Mucosa of stomach (tissue), 1 donor: ENCODE measurements at regions not wholly inside any gene's neighbourhood (a gene's known extent, or its start where the extent isn't known, plus 50 kb on each side); places are given as distances from the start of the nearest gene placed in this dataset.

Source experiments
- H3K27me3 ChIP-seq: one replicate; pipeline ENCODE4 v1.7.0; 2013; ENCODE audit warnings: mild to moderate bottlenecking, low read length; ENCODE audit not compliant: control insufficient read depth, insufficient read depth
- H3K36me3 ChIP-seq: one replicate; pipeline ENCODE4 v1.7.0; 2013; ENCODE audit warnings: low read length; ENCODE audit not compliant: control insufficient read depth, insufficient read depth
- H3K4me1 ChIP-seq: one replicate; pipeline ENCODE4 v1.7.0; 2013; ENCODE audit warnings: mild to moderate bottlenecking, low read length; ENCODE audit not compliant: control insufficient read depth, insufficient read depth
- H3K4me3 ChIP-seq: one replicate; pipeline ENCODE4 v1.7.0; 2013; ENCODE audit warnings: low read length
- H3K9ac ChIP-seq: one replicate; pipeline ENCODE4 v1.7.0; 2013; ENCODE audit warnings: mild to moderate bottlenecking, low read length, moderate library complexity
- H3K9me3 ChIP-seq: one replicate; pipeline ENCODE4 v1.7.0; 2013; ENCODE audit warnings: mild to moderate bottlenecking, low read length, moderate library complexity; ENCODE audit not compliant: control insufficient read depth
- donor health status: Pancreatic carcinoma.

DNA sequence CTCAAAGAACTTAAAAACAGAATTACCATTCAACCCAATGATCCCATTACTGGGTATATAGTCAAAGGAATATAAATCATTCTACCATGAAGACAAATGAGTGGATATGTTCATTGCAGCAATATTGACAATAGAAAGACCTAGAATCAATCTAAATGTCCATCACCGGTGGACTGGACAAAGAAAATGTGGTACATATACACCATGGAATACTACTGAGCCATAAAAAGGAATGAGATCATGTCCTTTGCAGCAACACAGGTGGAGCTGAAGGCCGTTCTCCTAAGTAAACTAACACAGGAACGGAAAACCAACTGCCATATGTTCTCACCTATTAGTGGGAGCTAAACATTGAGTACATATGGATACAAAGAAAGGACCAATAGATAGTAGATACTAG, 576.7 kb upstream of the CITED2 start:
- Histone ChIP-seq H3K4me1 (no peaks in the 10 kb centered on the region), H3K4me3 (no peak overlapping the region), H3K9me3 (no peaks in the 10 kb centered on the region), H3K27me3 (no peaks in the 10 kb centered on the region), H3K36me3 (no peaks in the 10 kb centered on the region), H3K9ac (no peak overlapping the region)

DNA sequence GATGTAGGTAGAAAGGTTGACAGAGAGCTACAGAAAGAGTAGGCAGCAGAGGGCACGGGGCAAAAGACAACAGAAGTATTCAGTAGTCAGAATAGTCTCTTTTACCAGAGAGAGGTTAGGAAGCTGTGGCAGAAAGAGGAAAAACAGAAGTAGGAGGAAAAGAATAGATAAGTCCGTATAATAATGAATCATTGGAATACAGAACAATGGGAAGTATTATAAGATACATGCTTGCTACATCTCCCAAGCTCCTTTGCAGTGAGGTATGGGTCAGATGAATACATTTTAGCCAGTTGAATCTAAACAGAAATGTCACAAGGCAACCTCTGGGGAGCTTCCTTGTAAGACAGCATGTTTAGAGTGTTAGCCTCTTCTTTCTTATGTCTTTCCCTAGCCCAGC, 570.5 kb upstream of the CITED2 start:
- Histone ChIP-seq H3K4me1 (no peaks in the 10 kb centered on the region), H3K27me3 (no peaks in the 10 kb centered on the region), H3K36me3 (no peaks in the 10 kb centered on the region), H3K4me3 (no peak overlapping the region), H3K9ac (no peak overlapping the region), H3K9me3 (no peaks in the 10 kb centered on the region)

DNA sequence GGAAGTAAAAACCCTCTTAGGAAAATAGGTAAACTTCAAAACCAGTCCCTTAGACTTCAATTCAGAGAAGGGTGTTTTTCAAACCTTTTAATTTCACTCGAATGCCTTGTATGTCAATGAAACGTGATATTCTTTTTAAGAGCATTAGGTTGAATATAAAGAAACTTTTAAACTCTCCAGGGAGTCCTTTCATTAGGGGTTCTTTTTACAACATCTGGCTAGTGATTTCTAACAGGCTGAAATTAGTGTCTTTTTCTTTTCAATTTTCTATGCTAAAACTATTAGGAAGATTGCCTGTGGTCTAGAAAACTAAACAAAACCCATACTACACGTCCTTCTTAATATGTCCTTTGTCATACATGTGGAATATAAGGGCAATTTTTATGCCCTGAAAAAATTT, 569.7 kb upstream of the CITED2 start:
- Histone ChIP-seq H3K9ac (no peak overlapping the region), H3K4me3 (no peak overlapping the region), H3K27me3 (no peaks in the 10 kb centered on the region), H3K9me3 (no peaks in the 10 kb centered on the region), H3K36me3 (no peaks in the 10 kb centered on the region), H3K4me1 (no peaks in the 10 kb centered on the region)

DNA sequence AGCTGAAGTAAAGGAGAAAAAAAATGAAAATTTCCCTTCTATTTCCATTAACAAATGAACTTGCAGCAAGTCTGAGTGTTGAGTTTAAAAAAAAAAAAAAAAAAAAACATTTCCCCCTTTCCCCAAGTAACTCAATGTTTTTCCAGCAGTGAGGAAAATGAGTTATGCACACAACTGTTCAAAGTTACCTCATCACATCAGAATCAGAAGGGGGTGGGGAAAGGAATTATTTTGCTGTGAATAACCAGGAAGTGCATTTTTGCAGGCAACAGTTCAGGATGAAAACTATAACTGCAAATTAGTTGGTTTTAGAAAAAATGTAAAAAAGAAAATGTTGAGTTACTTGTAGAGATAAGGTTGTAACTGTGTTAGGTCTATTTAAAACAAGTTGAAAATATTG, 568.9 kb upstream of the CITED2 start:
- no peak overlapping the region for H3K9ac ChIP-seq
- H3K4me3 ChIP-seq, result no peak overlapping the region
- no peaks in the 10 kb centered on the region for H3K9me3 ChIP-seq
- no peaks in the 10 kb centered on the region for H3K36me3 ChIP-seq
- no peaks in the 10 kb centered on the region for H3K4me1 ChIP-seq
- H3K27me3 ChIP-seq, result no peaks in the 10 kb centered on the region

DNA sequence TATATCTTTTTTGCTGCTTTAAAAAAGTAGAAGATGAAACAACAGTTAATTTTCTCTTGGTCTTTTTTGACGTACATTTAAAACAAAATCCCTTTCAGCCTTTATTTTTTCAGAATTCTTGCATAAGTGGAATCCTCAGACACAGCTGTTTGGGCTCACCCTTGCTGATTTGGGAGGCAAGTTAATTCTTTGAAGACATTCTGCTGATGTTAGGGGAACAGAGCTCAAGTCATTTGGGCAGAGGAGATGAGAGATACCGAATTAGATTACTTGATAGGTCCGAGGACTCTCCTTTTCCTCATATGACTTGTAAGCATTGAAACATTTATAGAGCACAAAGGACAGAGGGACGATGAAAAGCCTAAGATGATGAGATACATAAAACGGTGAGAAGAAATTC, 567.9 kb upstream of the CITED2 start:
- no peaks in the 10 kb centered on the region for H3K27me3 ChIP-seq
- no peak overlapping the region for H3K4me3 ChIP-seq
- no peaks in the 10 kb centered on the region for H3K9me3 ChIP-seq
- no peaks in the 10 kb centered on the region for H3K4me1 ChIP-seq
- H3K9ac ChIP-seq, result no peak overlapping the region
- H3K36me3 ChIP-seq, result no peaks in the 10 kb centered on the region

DNA sequence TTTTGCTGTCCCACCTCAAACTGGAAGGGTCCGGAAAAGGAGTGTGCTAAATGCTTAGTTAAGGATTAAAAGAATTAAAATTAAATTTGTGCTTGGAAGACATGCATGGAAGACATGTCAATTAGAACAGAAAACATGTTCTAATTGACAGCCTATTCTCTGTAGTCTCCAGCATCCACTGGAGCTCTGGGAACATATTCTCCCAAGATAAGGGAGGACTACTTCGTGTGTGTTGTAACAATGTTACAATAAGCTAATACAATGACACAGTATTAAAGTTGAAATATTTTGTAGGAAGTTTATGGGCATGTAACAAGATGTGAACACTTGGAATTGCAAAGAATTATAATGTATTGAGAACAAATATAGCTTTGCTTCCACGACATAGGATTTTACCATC, 567.4 kb upstream of the CITED2 start:
- no peaks in the 10 kb centered on the region for H3K27me3 ChIP-seq
- H3K4me3 ChIP-seq, result no peak overlapping the region
- H3K9me3 ChIP-seq, result no peaks in the 10 kb centered on the region
- no peaks in the 10 kb centered on the region for H3K4me1 ChIP-seq
- no peak overlapping the region for H3K9ac ChIP-seq
- no peaks in the 10 kb centered on the region for H3K36me3 ChIP-seq

DNA sequence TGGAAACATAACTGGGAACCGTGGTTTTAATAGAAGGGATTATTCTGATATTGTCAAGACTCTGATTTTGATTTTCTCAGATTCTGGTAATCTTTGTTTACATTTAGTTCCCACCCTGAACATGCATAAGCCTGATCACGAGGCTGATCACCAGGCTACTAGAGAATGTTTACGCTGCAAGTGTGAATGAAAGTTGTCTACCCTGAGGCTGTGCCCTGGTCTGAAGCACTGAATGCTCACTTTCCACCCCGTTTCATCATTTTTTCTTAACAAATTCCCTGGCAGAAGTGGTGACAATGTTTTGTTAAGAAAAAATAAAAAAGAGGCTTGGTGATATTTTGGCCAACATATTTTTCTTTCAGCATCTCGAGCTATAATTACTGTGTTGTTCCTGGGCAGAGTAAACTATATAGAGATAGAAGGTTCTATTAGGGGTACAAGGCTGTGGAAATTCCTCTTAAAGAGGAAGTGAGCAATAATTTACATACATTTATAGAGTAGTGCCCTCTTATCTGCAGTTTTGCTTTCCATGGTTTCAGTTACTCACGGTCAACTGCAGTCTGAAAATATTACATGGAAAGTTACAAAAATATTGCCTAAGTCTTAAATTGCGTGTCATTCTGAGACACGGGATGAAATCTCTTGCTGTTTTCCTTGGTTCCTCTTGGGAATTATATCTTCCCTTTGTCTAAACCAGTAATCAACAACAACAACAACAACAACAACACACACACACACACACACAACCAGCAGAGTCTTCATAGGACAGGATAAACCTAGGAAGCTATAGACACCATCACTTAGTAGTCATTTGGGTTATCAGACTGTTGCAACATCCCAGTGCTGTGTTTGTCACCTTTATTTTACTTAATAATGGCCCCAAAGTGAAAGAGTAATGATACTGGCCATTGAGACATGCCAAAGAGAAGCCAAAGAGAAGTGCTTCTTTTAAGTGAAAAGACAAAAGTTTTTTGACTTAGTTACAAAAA, 566.6 kb upstream of the CITED2 start:
- no peak overlapping the region for H3K9ac ChIP-seq
- H3K36me3 ChIP-seq, result no peaks in the 10 kb centered on the region
- no peaks in the 10 kb centered on the region for H3K4me1 ChIP-seq
- H3K9me3 ChIP-seq, result no peaks in the 10 kb centered on the region
- H3K4me3 ChIP-seq, result no peak overlapping the region
- no peaks in the 10 kb centered on the region for H3K27me3 ChIP-seq

DNA sequence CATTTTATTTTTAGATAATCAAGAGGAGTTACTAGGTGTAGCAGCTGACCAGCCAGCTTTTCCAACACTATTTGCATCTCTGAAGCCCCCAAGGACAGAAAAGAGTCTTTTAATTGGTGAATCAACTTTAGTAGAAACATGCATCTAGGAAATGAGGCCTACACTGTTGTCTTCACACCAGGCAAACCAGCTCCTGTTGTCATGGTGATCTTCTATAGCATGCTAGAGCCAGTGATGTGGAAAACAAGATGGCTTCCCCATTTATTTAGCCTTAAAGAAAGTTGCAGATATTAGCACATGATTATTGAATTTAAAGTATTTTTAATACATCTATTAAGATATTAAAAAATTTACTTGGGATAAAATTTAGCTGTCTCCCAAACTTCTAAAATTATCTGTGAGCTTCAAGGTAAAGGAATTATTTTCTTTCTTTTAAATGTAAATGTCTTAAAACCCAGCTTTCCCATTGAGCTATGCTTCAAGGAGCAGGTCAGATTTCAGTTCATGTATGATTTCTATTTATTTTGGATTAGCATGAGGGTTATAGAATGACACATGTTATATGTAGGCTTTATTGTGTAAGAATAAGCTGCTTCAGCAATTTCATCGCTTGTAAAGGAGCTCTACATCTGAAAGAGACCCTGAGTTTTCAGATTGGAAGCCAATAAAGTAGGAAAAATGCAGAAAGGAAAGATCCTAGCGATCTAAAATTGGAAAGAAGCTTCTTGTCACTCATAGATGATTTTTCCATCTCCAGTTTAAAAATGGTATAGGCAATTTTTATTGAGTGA, 564.9 kb upstream of the CITED2 start:
- H3K4me1 ChIP-seq, result no peaks in the 10 kb centered on the region
- no peaks in the 10 kb centered on the region for H3K9me3 ChIP-seq
- no peaks in the 10 kb centered on the region for H3K36me3 ChIP-seq
- H3K4me3 ChIP-seq, result no peak overlapping the region
- no peaks in the 10 kb centered on the region for H3K27me3 ChIP-seq
- no peak overlapping the region for H3K9ac ChIP-seq

DNA sequence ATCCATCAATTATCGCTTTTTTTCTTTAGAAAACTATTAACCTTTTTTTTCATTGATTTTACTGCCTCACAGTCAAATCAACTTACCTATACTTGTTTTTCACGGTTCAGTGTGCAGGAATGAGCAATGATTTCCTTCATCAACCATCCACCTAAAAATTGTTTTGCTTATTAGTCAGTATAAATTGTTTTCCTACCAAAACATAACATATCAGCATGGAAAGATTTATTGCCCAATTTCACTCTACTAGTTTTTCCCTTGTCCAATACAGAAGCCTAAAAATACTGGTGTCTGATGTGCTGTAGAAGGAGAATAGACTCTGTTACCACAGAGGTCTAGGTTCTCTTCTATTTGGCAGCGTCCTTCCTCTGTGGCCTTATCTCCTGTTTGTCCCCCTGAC, 558.2 kb upstream of the CITED2 start:
- Histone ChIP-seq H3K4me1 (no peaks in the 10 kb centered on the region), H3K36me3 (no peaks in the 10 kb centered on the region), H3K27me3 (no peaks in the 10 kb centered on the region), H3K9me3 (no peaks in the 10 kb centered on the region), H3K9ac (no peak overlapping the region), H3K4me3 (no peak overlapping the region)

DNA sequence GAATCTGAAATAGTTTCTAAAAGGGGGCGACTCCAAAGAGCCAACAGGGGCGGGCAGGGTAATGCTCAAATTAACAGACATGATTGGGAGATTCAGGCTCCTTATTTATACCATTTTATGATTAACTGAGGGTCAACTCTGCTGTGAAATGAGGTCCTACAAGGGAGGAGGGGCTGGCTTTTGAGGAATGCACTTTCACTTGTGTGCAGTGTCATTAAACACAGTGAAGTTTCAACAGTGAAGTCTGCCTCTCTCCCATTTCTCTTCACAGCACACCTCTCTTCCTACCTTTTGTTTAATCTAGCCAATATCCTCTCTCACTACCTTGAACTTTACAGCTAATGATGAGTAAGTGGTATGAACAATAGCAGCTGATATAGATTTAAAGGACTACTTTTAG, 557.3 kb upstream of the CITED2 start:
- H3K9ac ChIP-seq, result no peak overlapping the region
- no peaks in the 10 kb centered on the region for H3K27me3 ChIP-seq
- H3K4me3 ChIP-seq, result no peak overlapping the region
- no peaks in the 10 kb centered on the region for H3K9me3 ChIP-seq
- no peaks in the 10 kb centered on the region for H3K36me3 ChIP-seq
- no peaks in the 10 kb centered on the region for H3K4me1 ChIP-seq

DNA sequence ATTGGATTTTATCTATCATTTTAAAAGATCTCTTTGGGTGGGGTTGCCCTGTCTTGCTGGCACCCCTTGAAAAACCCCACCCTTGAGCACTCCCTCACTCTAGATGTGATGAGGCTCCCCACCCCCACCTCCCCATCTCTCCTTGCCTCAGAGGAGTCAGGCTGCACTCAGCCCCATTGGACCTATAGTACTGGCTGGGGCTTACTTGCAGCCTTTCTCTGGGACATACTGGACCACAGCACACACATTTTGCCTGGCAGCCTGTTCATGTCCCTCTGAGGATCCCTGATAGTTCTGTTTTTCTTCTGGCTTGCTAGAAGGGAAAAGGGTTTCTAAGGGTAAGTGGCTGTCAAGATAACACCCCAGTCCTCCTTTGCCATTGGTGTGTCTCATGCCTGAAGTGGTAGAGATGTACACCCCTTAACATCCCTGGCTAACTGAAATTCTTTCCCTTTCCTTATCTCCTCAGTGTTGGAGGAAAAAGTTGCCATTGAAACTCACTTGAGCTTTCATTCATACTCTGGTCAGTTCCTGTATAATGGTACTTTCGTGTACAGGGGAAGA, 553.4 kb upstream of the CITED2 start:
- Histone ChIP-seq H3K9me3 (no peaks in the 10 kb centered on the region), H3K4me1 (no peaks in the 10 kb centered on the region), H3K4me3 (no peak overlapping the region), H3K9ac (no peak overlapping the region), H3K27me3 (no peaks in the 10 kb centered on the region), H3K36me3 (no peaks in the 10 kb centered on the region)

DNA sequence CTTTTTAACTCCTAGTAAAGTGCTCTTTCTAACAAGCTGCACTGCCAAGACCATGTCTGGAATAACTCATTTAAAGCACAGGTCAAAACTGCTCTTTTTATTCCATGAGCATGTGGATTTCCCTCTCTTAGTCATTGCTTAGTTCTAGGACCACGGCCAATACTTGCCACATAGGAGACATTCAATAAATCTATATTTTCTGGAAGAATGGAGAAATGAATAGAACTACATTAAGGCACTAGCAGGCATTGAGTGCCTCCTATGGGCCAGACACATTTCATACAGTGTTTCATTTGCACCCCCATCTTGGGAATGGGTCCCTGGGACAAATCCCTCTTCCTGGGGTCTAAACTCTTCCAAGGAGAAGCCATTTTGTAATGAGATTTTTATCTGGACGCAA, 552.8 kb upstream of the CITED2 start:
- H3K4me1 ChIP-seq, result no peaks in the 10 kb centered on the region
- H3K9ac ChIP-seq, result no peak overlapping the region
- no peaks in the 10 kb centered on the region for H3K27me3 ChIP-seq
- H3K9me3 ChIP-seq, result no peaks in the 10 kb centered on the region
- H3K36me3 ChIP-seq, result no peaks in the 10 kb centered on the region
- H3K4me3 ChIP-seq, result no peak overlapping the region
